ENCODE measurements at regions not wholly inside any gene's neighbourhood (a gene's known extent, or its start where the extent isn't known, plus 50 kb on each side); places are given as distances from the start of the nearest gene placed in this dataset.
A peak's percentile ranks its signal among the peaks of the same experiment; 100 is the strongest.

DNA sequence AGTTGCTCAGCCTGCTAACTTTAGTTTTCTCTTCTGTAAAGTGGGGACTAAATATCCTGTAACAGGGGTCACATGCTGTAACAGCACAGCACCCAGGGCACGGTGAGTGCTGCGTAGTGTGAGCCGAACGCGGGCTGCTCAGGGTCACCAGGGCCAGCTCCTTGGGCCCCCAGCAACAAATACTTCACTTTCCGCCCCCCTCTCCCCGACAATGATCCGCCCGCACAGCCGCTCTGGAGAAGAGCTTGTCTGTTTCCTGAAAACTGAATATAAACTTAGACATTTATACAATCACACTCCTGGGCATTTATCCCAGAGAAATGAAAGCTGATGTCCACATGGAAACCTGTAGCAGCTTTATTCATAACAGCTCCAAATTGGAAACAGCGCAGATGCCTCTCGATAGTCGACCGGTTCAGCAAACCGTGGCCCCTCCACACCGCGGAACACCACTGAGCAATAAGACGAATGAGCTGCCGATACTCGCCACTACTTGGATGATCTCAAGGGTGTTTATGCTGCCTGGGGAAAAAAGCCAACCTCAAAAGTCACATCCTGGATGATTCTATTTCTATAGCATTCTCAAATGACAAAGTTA is 267.2 kb downstream of the PARN start:
- DNase-seq (ENCODE audit: low read depth in 2 of 2), result peak in 1 of 2 experiments; percentile 37

DNA sequence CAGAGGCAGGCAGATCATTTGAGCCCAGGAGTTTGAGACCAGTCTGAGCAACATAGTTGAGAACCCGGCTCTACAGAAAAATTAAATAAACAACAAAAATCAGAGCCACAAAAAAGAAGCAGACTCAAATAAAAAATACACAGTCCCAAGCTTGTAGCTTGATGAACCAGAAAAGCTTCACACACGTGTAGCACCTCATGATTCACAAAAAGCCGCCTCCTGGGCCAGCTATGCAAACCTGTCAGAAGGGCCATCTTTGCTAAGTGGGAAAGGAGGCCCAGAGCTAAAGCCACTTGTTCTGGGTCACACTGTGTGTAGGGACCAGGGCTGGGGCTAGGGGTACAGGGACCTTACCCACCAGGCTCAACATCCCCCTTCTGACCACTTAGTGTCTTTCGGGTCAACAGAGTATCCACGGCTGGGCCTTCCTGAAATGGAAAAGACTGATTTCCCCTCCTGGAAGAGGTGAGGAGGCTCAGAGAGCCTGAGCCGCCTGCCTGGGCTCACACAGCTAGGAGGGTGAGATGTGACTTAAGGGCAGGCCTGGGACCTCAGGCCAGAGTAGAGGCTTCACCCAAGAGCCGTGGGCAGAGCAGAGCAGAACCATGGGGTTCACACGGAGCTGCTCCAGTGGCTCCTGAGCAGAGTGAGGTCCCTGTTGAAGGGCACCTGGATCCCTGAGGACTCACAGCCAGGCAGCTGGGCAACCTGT is 269.6 kb downstream of the PARN start:
- DNase-seq (ENCODE audit: low read depth in 2 of 2), result no peak

DNA sequence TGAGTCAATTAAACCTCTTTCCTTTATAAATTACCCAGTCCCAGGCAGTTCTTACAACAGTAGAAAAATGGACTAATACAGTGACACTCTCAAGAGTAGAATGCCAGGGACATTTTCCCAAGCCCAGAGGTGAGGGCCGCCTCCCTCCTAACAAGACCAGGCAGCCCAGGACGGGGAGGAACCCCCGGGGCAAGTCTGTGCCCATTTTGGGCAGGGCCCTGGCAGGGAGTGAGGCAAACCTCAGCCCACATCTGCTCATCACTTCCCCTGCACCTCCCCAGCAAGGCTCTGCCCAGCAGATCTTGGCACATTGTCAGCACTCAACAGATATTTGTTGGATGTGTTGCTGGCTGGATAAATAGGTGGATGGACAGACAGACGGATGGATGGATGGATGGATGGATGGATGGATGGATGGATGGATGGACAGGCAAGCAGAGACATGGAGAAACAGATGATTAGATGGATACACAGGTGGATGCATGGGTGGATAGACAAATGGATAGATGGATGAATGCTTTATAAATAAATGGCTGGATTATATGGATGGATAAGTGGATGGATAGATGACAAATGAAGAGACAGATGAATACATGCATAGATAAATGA is 271.3 kb downstream of the PARN start:
- DNase-seq (ENCODE audit: low read depth in 2 of 2), result no peak

DNA sequence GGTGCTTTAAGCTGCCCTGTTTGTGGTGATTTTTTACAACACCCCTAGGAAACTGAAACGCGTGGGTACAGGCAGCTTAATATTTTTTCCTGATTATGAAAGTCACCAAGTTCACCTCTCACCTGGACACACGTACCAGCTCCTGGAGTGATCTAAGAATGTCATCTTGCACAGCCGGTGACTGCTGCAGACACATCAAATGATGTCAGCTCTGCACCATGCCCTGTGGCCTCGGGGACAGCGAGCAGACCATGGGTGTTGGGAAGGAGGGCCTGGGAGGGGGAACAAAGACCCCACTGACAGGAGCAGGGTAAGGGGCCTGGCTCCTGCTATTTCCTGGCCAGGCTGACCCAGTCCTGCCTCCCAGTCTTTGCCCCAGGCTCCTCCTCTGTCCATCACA is 272.7 kb downstream of the PARN start:
- no peak for DNase-seq (ENCODE audit: low read depth in 2 of 2)

DNA sequence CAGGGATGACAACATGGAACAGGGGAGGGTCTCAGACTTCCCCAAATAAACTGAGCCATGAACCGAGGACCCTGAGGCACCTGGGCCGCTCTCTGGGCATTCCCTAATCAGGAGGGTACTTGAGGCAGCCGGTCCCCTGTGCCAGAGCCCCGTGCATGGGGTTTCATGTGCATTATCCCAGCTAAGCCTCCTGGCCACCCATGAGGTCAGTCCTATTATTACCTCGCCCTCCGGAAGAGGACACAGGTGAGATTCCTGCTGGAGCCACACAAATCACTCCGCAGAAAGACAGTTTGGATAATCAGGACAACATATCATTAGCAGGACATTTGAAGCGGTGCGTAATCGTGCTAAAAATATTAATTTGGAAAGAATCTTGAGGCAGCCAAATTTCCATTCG is 274.0 kb downstream of the PARN start:
- no peak for DNase-seq (ENCODE audit: low read depth in 2 of 2)

DNA sequence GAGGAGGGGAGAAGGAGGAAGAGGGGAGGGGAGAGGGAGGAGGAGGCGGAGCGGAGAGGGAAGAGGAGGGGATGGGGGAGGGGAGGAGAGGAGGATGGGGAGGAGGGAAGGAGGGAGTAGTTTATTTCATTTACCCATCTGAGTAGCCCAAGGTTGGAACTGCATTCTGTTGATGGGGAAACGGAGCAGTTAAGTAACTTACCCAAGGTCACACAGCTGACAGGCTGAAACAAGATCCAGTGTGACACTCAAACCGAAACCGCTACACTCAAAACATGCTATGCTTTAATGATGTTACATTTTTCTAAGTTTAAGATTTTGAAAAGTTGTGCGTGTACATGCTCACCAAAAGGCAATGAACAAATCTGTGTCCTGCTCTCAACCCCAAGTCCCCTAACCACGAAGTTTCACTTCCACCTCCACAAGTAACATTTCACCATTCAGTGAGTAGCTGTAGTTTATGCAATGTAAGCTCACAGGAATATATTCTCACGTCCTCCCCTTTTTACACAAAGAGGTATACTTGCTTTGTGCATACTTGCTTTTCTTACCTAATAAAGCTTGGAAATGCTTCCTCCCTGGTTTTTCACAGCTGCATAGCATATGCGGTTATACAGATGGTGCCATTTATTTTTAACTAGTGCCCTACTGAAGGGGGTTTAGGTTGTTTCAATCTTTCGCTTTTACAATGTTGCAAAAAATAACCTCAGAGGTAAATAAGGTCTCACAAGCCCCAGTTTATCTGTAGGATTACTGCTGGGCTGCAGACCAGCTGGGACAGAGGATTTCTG is 275.3 kb downstream of the PARN start:
- DNase-seq (ENCODE audit: low read depth in 2 of 2), result no peak

DNA sequence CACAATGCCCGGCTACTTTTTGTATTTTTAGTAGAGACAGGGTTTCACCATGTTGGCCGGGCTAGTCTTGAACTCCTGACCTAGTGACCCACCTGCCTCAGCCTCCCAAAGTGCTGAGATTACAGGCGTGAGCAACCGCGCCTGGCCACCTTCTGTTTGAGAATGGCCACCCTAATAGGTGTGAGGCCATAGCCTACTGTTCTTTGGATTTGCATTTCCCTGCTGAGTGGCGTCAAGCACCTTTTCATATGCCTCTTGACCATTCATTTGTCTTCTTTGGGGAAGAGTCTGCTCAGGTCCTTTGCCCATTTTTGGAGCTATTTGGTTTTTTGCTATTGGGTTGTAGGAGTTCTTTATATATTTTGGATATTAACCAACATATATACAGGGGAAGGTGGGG is 276.7 kb downstream of the PARN start:
- DNase-seq (ENCODE audit: low read depth in 2 of 2), result no peak

DNA sequence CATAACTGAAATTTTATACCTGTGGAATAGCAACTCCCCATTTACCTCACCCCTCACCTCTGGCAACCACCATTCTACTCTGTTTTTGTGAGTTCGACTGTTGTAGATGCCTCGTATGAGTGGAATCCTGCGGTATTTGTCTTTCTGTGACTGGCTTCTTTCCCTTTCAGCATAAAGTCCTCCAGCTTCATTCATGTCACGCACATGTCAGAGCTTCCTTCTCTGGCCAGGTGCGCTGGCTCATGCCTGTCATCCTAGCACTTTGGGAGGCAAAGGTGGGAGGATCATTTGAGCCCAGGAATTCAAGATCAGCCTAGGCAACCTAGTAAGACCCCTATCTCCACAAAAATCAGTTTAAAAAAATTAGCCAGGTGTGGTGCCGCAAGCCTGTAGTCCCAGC is 278.4 kb downstream of the PARN start:
- no peak for DNase-seq (ENCODE audit: low read depth in 2 of 2)

DNA sequence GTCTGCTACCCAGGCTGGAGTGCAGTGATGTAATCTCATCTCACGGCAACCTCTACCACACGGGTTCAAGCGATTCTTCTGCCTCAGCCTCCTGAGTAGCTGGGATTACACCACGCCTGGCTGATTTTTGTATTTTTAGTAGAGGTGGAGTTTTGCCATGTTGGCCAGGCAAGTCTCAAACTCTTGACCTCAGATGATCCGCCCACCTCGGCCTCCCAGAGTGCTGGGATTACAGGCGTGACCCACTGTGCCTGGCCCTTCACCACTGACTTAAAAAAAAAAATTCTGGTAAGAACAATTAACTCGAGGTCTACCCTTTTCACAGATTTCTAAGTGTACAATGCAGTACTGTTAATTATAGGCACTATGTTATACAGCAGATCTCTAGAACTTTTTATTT is 279.4 kb downstream of the PARN start:
- DNase-seq (ENCODE audit: low read depth in 2 of 2), result no peak

DNA sequence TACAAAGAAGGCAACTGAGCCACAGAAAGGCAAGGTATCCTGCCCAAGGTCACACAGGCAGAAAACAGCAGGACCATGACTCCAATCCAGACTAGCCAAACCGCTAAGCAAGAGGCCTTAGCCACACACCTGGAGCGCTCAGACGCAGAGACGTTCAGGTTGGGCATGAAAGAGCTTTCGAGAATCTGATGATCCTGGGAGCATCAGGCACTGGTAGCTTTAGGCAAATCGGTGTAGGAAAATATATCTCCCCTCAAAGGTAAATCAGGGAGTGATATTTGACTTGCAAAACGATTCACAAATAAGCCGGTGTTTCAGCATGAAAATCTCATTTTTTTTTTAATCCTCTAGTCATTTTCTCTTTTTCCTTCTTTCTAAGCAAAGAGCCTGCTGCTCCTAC is 279.0 kb downstream of the MRTFB start:
- DNase-seq (ENCODE audit: low read depth in 2 of 2), result no peak

DNA sequence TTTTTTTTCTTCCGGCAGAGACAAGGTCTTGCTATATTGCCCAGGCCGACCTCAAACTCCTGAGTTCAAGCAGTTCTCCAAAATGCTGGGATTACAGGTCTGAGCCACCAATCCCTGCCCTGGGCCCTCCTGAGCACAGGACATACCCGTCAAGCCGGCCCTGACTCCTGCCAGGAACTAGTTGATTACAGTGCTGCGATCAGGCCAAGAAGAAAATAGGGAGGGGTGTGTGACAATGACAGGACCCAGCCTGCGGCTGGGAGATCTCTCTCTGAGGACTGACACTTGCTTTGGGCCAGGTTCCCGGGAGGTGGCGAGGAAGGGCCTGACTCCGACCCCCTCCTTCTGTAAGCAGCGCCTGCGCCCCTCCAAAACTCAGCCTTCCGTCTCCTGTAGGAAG is 276.6 kb downstream of the MRTFB start:
- no peak for DNase-seq (ENCODE audit: low read depth in 2 of 2)

DNA sequence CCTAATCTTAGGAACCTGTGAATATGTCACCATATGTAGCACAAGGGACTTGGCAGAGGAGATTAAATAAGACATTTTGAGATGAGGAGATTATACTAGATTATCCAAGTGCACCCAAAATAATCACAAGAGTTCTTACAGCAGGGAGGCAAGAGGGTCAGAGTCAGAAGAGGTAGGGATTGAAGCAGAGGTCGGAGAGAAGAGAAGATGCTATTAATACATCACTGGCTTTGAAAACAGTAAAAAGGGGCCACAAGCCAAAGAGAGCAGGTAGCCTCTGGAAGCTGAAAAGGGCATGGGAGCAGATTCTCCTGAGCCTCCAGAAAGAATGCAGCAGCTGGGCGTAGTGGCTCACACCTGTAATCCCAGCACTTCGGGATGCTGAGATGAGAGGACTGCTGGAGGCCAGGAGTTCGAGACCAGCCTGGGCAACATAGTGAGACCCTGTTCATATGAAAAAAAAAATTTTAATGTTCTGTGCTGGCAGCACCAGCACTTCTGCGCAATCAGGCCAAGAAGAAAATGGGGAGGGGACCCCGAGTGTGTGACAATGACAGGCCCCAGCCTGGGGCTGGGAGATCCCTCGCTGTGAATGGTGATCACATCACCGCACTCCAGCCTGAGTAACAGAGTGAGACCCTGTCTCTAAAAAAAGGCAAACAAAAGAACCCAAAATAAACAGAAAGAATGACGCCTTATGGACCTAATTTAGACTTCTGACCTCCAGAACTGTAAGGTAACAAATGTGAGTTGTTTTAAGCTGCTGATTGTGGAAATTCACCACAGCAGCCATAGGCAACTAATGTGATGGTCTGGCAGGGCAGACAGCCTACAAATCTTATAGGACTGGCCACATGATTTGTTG is 275.4 kb downstream of the MRTFB start:
- no peak for DNase-seq (ENCODE audit: low read depth in 2 of 2)

DNA sequence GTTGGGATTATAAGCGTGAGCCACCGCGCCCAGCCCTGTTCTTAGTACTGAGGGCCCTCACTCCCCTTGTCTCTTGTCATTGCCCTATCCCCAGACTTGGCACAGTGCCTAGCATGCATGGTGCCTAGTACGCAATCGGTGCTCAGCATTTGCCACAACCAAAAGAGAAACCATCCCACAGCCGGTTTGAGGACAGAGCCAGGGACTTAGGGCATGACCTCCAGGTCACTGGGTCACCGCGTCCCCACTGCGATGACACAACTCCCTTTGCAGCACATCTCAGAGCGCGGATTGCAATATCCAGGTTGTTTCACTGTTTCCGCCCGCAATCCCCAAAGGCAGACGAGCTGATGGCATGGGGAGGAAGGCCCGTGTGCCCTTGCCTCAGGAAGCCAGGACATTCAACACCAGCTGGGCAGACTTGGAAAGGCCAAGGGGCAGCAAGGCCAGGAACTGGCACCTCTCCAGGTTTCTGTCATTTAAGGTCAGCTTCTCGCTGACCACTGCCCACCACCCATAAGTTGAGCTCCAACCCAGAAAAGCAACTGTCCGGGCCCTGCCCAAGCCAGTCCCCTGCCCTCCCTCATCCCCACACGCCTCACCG is 274.5 kb downstream of the MRTFB start:
- no peak for DNase-seq (ENCODE audit: low read depth in 2 of 2)

DNA sequence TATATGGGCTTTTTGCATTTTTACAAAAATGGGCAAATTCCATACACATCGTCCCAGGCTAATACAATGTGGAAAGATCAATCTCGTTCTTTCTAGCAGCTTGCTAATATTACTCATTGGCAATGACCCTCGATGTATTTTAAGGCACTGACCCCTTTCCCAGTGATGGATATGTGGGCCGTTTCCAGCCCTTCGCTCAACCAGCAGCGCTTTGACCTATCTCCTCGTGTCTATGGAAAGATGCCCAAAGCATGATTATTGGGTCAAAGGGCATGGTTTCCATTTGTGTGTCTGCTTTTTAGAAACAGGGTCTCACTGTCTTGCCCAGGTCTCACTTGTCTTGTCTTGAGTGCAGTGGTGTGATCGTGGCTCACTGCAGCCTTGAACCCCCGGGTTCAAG is 273.8 kb downstream of the MRTFB start:
- DNase-seq (ENCODE audit: low read depth in 2 of 2), result no peak

DNA sequence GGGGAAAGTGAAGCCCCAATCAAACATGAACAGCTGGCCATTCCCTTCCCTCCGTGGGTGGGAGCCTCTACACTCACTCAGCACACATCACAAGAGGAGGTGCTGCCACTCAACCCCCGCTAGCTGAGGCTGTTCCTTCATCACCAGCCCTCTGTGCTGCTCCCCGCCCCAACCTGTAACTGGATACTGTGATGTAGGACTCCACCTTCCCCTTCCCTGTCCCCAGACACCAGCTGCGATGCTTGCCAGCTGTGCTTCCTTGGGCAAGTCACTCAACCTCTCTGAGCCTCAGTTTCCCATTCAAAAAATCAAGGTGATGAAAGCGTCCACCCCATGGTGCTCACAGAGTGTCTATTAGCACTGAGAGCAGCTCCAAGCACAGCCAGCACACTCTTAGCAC is 273.2 kb downstream of the MRTFB start:
- no peak for DNase-seq (ENCODE audit: low read depth in 2 of 2)

DNA sequence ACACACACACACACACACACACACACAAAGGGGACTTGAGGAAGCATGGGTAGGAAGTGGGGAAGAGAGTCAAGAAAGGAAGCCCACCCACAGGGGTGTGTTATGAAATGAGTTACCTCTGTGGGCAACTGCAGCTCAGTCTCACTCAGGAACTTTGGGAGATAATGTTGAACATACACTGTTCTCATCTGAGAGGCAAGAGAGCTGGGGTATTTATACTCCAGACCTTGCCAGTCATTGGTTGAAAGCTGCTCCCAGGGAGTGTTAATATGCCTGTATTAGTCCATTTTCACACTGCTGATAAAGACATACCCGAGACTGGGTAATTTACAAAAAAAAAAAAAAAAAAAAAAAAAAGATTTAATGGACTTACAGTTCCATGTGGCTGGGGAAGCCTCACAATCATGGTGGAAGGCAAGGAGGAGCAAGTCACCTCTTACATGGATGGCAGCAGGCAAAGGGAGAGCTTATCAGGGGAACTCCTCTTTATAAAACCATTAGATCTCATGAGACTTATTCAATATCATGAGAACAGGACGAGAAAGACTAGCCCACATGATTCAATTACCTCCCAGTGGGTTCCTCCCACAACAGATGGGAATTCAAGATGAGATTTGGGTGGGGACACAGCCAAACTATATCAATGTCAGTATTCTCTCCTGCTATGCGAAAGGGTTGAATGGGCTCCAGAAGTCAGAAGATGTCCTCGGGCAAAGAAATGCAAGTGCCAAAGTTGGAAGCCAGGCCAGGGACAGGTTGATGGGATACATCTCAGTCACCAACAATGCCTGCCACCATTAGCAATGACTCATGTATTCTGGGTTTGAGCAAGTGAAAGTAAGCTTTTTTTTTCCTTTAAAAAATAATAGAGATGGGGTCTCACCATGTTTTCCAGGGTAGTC is 270.5 kb downstream of the MRTFB start:
- no peak for DNase-seq (ENCODE audit: low read depth in 2 of 2)

DNA sequence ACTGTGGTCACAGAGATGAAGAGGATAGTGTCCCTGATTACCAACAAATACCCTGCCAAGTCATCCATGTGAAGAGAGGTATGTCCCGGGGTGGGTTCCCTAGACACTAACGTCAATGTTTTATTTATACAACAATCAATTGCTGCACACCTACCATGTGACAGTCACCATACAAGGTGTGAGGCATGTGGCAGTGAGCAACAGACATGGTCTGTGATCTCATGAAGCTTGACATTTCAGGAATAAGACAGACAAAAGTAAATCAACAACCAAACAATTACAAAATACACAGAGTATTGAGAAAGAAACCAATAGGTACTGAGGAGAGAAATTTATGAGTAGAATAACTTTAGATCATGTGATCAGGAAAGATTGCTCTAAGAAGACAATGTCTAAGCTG is 268.6 kb downstream of the MRTFB start:
- no peak for DNase-seq (ENCODE audit: low read depth in 2 of 2)

DNA sequence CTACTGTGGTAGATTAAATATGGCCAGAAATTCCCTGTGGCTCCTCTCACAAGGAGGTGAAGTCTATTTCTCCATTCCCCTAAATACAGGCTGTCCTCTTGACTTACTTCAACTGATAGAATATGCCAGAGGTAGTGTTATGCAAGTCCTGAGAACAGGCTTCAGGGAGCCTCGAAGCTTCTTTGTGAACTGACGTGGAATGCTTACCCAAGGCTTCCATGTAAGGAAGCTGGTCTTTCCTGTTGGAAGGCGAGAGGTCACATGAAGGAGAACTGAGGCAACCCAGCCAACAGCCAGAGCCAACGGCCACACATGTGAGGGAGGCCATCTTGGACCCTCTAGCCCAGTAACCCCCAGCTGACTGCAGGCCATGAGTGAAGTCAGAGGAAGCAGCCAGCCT is 267.9 kb downstream of the MRTFB start:
- no peak for DNase-seq (ENCODE audit: low read depth in 2 of 2)

DNA sequence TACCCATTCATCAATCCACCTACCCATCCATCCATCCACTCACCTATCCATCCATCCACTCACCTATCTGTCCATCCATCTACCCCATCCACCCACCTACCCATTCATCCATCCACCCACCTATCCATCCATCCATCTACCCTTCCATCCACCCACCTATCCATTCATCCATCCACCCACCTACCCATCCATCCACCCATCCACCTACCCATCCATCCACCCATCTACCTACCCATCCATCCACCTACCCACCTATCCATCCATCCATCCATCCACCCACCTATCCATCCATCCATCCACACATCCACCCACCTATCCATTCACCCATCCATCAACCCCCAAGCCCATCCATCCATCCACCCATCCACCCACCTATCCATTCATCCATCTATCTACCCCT is 267.1 kb downstream of the MRTFB start:
- no peak for DNase-seq (ENCODE audit: low read depth in 2 of 2)

Measured in fibroblast of skin of left quadriceps (primary cell).